ENCODE measurements at regions not wholly inside any gene's neighbourhood (a gene's known extent, or its start where the extent isn't known, plus 50 kb on each side); places are given as distances from the start of the nearest gene placed in this dataset.

DNA sequence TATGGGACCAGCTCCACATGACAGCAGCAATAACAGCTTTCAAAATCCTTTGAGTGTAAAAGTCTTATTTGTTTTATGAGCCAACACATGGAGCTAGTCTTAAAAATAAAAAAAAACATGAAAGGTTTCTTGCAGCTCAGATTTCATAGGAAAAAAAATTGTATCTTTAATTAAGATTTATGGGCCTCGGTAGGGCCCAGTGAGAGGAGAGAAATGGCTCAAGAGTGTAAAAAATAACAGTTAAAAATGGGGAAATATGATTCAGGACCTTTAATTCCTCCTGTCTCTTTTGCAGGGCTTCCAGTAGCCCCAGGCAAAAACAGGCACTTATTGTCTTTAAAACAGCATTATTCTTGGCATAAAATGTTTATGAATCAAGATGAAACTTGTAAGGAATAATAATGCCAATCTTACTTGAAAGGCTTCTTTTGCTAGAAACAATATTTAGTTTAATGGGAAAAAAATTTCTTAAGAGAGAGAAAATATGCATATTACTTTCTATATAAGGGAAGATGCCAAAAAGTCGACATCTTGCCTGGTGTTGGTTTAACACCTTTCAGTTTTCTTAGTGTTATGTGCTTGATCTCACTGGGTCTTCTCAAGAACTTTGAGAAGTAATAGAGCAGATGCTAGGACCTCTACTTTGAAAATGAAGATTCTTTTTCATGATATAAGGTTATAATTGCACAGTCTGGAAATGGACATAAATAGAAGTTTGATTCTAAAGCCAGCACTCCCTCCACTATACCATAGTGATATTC lies 71.3 kb upstream of the SETBP1 start:
- no peak for DNase-seq

DNA sequence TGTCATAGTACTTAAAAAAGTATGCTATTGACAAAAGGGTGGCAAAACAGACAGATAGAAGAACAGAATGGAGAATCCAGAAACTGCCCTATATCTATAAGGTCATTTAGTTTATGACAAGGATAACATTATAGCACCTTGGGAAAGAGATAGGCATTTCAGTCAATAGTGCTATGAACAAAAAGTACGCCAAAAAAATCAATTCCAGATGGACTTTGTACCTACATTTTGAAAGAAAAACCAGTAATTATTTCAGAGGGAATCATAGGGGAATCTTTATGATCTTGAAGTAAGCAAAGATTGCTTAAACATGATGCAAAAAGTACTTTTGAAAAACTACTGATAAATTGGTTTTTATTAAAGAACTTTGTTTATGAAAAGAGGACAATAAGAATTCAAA lies 59.9 kb upstream of the SETBP1 start:
- DNase-seq, result no peak

GRCh38 chr18:44624052-44624451 lies 56.6 kb upstream of the SETBP1 start:
- no peak for DNase-seq

DNA sequence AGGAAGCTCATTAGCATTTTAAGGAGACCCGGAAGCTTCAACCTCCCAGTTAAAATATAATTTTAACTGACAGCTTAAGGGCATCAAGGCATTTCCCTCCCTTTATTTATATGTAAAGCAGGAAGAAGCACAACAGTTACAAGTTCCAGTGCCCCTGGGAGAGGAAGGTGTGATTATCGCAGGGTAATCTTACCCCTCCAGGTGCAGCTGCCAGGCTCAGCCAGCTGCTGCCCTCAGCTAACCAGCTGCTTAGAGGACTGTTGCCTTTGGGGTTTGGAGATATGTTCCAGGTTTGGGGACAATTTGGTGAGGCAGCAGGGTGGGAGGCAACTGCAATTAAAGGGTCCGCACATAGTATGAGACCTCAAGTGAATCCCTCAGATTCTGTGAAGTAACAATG lies 55.3 kb upstream of the SETBP1 start:
- DNase-seq, result no peak

DNA sequence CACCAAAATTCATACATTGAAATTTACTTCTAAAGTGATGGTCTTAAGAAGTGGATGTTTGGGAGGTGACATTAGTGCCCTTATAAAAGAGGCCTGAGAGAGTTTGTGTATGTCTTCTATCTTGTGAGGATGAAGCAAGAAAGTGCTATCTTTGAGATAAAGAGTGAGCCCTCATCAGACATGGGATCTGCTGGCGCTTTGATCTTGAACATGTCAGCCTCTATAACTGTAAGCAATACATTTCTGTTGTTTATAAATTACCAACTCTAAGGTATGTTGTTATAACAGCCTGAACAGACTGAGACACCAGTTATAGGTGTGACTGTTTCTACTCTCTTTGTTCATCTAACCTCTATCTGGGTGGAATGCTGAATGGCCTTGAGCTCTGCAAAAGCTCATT lies 54.5 kb upstream of the SETBP1 start:
- no peak for DNase-seq

GRCh38 chr18:44626807-44627206 lies 53.9 kb upstream of the SETBP1 start:
- DNase-seq, result no peak

DNA sequence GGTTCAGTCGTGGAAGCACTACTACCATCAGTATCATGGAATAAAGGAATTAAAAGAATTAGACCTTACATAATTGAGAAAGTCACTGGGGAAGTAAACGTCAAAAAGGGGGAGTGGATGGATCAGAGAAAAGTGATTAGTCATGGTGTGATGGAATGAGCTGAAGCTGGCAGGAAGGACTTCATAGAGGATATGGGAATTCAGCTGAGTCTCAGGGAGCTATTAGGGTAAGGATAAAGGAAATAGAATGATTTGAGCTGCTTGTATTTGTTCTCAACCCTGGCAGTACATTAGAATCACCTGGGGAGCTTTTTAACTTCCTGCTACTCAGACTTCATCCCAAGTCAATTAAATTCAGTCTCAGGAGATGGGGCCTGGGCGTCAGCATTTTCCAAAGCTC lies 53.4 kb upstream of the SETBP1 start:
- DNase-seq, result no peak

GRCh38 chr18:44629406-44629805 lies 51.3 kb upstream of the SETBP1 start:
- DNase-seq, result no peak

- DNase-seq, result no peak
Measured at GRCh38 chr18:44630118-44630517, 50.6 kb upstream of the SETBP1 start.

Measured in T-helper 1 cell (primary cell).